Natural killer cell (primary cell): ENCODE measurements at regions not wholly inside any gene's neighbourhood (a gene's known extent, or its start where the extent isn't known, plus 50 kb on each side); places are given as distances from the start of the nearest gene placed in this dataset.
"Not testable (repeated sequence)": the region's sequence is repeated elsewhere in the genome, so short reads cannot be mapped to it uniquely, and the experiment has no call there.

Source experiments
- ATAC-seq, 3 donors: fragments of 150-1000 bp in 2 of 3; fragments of 200-7000 bp in 1 of 3; cut with Tn5 transposase; 1 replicate in 1 of 3; 2 replicates in 2 of 3; pipeline ENCODE4 v1.10.0; 2021; ENCODE audit warnings: mild to moderate bottlenecking in 2 of 3, moderate library complexity in 2 of 3
- DNase-seq, 2 donors: peaks; one replicate each; pipeline versions ENCODE4 v3.0.0 to v3.0.0-alpha.2; 2013 to 2021; ENCODE audit warnings: mixed read lengths in 1 of 2
- H3K27ac ChIP-seq: one replicate; pipeline ENCODE4 v1.5.1; 2013; ENCODE audit warnings: mild to moderate bottlenecking, low read length
- H3K27me3 ChIP-seq: one replicate; pipeline ENCODE4 v1.6.1; 2013; ENCODE audit warnings: low read length; ENCODE audit not compliant: control insufficient read depth, insufficient read depth
- H3K36me3 ChIP-seq: one replicate; pipeline ENCODE4 v1.6.1; 2013; ENCODE audit warnings: low read length; ENCODE audit not compliant: control insufficient read depth, insufficient read depth
- H3K4me1 ChIP-seq: one replicate; pipeline ENCODE4 v1.6.1; 2013; ENCODE audit warnings: low read length; ENCODE audit not compliant: control insufficient read depth, insufficient read depth
- H3K4me3 ChIP-seq: one replicate; pipeline ENCODE4 v1.5.1; 2013; ENCODE audit warnings: low read length
- H3K9me3 ChIP-seq: one replicate; pipeline ENCODE4 v1.6.1; 2013; ENCODE audit warnings: low read length; ENCODE audit not compliant: control insufficient read depth, insufficient read depth
- H3K27ac Mint-ChIP-seq, 2 donors: one replicate each; pipeline ENCODE4 v1.8.0; 2022; ENCODE audit warnings: mild to moderate bottlenecking in 2 of 2, mixed read lengths in 2 of 2, moderate library complexity in 1 of 2
- H3K27me3 Mint-ChIP-seq, 2 donors: one replicate each; pipeline ENCODE4 v1.8.0; 2022; ENCODE audit warnings: low read depth in 2 of 2, mixed read lengths in 2 of 2
- H3K36me3 Mint-ChIP-seq: one replicate; pipeline ENCODE4 v1.8.0; 2022; ENCODE audit warnings: mixed read lengths
- H3K4me1 Mint-ChIP-seq, 2 donors: one replicate each; pipeline ENCODE4 v1.8.0; 2022; ENCODE audit warnings: mixed read lengths in 2 of 2
- H3K4me3 Mint-ChIP-seq: one replicate; pipeline ENCODE4 v1.8.0; 2022; ENCODE audit warnings: mild to moderate bottlenecking, moderate library complexity, mixed read lengths
- H3K9me3 Mint-ChIP-seq, 2 donors: one replicate each; pipeline ENCODE4 v1.8.0; 2022; ENCODE audit warnings: mixed read lengths in 2 of 2
- WGBS: methylation state at CpG from one replicate; pipeline ENCODE4 v1.1.7; 2013; ENCODE audit warnings: missing lambda C conversion rate; ENCODE audit not compliant: insufficient coverage; 5-methylcytosine and 5-hydroxymethylcytosine counted together
- intact Hi-C: fragments of 100-400 bp; cut with micrococcal nuclease; formaldehyde crosslinking; loops from one replicate; pipeline ENCODE4 v1.14.2; 2022
- TF ChIP-seq, protein P1 (sequence below): fragments of 200-600 bp; IDR thresholded peaks from one replicate; pipeline ENCODE4 v1.8.0; 2022; ENCODE audit warnings: antibody characterized with exemption

DNA sequence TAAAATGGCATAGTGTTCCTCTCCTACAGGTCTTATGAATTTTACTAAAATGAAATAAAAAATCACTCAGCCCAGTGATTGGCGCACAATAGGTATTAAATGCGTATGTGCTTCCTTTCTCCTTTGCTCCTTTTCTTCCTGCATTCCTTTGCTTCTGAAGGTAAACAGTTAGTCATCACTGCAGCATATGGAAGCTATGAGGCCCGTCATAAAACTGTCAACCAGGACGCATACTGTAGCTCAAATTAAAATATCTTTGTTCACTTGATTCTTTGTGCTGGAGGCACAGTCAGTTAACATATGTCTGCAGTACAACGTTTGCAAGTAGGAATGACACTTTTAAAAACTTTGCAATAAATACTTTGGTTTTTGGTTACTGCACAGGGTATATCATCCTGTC is 374.7 kb downstream of the TCERG1L start:
- Mint-ChIP-seq H3K27ac (no peak overlapping the region), H3K9me3 (no peaks in the 10 kb centered on the region), H3K36me3 (no peaks in the 10 kb centered on the region), H3K4me3 (no peak overlapping the region), H3K27me3 (peaks cover 0 to 7% of the 10 kb centered on the region in 2 donors), H3K4me1 (no peaks in the 10 kb centered on the region)
- H3K4me3 ChIP-seq = no peak overlapping the region
- no peaks in the 10 kb centered on the region for H3K36me3 ChIP-seq
- H3K9me3 ChIP-seq = no peaks in the 10 kb centered on the region
- H3K4me1 ChIP-seq = no peaks in the 10 kb centered on the region
- H3K27me3 ChIP-seq = no peaks in the 10 kb centered on the region
- TF ChIP-seq, protein P1, sequence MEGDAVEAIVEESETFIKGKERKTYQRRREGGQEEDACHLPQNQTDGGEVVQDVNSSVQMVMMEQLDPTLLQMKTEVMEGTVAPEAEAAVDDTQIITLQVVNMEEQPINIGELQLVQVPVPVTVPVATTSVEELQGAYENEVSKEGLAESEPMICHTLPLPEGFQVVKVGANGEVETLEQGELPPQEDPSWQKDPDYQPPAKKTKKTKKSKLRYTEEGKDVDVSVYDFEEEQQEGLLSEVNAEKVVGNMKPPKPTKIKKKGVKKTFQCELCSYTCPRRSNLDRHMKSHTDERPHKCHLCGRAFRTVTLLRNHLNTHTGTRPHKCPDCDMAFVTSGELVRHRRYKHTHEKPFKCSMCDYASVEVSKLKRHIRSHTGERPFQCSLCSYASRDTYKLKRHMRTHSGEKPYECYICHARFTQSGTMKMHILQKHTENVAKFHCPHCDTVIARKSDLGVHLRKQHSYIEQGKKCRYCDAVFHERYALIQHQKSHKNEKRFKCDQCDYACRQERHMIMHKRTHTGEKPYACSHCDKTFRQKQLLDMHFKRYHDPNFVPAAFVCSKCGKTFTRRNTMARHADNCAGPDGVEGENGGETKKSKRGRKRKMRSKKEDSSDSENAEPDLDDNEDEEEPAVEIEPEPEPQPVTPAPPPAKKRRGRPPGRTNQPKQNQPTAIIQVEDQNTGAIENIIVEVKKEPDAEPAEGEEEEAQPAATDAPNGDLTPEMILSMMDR = no peak
- intact Hi-C loops = no loop called here
- no peak for DNase-seq
- no peak for ATAC-seq
- H3K27ac ChIP-seq = no peak overlapping the region
- WGBS = 80% methylated on average over 5 of the region's 5 CpGs

DNA sequence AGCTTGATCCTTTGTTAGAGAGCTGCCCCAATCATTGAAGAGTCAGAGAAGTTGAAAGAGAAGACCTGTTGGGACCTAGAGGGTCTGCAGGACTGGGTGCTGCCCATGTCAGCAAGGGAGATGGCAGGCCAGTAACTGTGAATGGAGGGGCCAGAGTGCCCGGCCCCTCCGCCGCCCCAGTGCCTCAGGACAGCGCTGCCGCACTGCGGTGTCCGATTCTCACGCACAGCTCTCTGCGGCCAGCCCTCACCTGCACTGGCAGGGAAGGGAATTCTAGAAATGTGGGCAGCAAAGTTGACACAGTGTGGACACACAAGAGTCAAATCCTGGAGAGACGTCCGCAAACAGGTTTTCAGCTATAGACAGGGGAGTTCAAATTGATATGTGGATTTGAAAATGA is 373.5 kb downstream of the TCERG1L start:
- WGBS = 93% methylated on average over 11 of the region's 11 CpGs
- no peaks in the 10 kb centered on the region for H3K4me1 ChIP-seq
- intact Hi-C loops = no loop called here
- no peaks in the 10 kb centered on the region for H3K4me1 Mint-ChIP-seq
- no peak for ATAC-seq
- peaks cover 0 to 7% of the 10 kb centered on the region in 2 donors for H3K27me3 Mint-ChIP-seq
- H3K27me3 ChIP-seq = no peaks in the 10 kb centered on the region
- no peak overlapping the region for H3K4me3 Mint-ChIP-seq
- no peaks in the 10 kb centered on the region for H3K36me3 Mint-ChIP-seq
- H3K9me3 ChIP-seq = no peaks in the 10 kb centered on the region
- H3K9me3 Mint-ChIP-seq = no peaks in the 10 kb centered on the region
- H3K27ac ChIP-seq = no peak overlapping the region
- no peaks in the 10 kb centered on the region for H3K36me3 ChIP-seq
- no peak overlapping the region for H3K27ac Mint-ChIP-seq
- DNase-seq = no peak
- TF ChIP-seq, protein P1 = no peak
- H3K4me3 ChIP-seq = no peak overlapping the region

DNA sequence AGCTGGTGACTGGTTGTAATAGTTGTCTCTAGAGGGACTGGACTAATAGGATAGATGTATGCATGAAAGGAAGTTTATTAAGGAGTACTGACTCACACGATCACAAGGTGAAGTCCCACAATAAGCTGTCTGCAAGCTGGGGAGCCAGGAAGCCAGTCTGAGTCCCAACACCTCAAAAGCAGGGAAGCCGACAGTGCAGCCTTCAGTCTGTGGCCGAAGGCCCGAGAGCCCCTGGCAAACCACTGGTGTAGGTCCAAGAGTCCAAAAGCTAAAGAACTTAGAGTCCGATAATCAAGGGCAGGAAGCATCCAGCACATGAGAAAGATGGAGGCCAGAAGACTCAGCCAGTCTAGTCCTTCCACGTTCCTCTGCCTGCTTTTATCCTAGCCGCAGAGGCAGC is 372.6 kb downstream of the TCERG1L start:
- H3K4me3 ChIP-seq, H3K9me3 ChIP-seq, H3K27me3 Mint-ChIP-seq, H3K27me3 ChIP-seq, DNase-seq, H3K36me3 Mint-ChIP-seq, H3K4me3 Mint-ChIP-seq, H3K4me1 Mint-ChIP-seq, ATAC-seq, H3K4me1 ChIP-seq, H3K27ac ChIP-seq, H3K27ac Mint-ChIP-seq, H3K9me3 Mint-ChIP-seq, intact Hi-C loops, H3K36me3 ChIP-seq: not testable (repeated sequence)
- WGBS = 90% methylated on average over 7 of the region's 7 CpGs

DNA sequence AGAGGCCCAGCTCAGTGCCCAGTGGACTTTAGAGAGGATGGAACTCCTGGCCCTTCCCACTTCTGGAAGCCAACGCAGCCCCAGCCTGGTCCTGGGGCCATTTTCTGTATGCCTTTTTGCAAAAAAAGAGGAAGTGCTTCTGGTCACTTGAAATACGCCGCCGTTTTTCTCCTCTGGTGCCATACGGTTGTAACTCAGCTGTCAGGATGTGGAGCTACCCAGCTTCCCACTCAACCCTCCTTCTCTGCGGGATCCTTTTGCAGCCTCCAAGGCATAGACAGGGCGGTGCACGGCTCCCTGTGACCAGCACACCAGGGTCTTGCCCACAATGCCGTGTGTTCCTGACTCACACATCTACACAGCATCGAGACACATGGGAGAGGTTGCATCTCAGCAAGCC is 369.6 kb downstream of the TCERG1L start:
- no peak overlapping the region for H3K27ac ChIP-seq
- H3K27me3 ChIP-seq = no peaks in the 10 kb centered on the region
- no peaks in the 10 kb centered on the region for H3K4me1 ChIP-seq
- ATAC-seq (no peak), DNase-seq (no peak)
- no peaks in the 10 kb centered on the region for H3K4me1 Mint-ChIP-seq
- no peaks in the 10 kb centered on the region for H3K9me3 Mint-ChIP-seq
- H3K27me3 Mint-ChIP-seq = peaks cover 0 to 6% of the 10 kb centered on the region in 2 donors
- no peaks in the 10 kb centered on the region for H3K9me3 ChIP-seq
- H3K36me3 ChIP-seq = no peaks in the 10 kb centered on the region
- H3K27ac Mint-ChIP-seq = no peak overlapping the region
- no peaks in the 10 kb centered on the region for H3K36me3 Mint-ChIP-seq
- 30% methylated on average over 10 of the region's 10 CpGs for WGBS
- TF ChIP-seq, protein P1 = no peak
- intact Hi-C loops = no loop called here
- H3K4me3 Mint-ChIP-seq = no peak overlapping the region
- no peak overlapping the region for H3K4me3 ChIP-seq
